Stomach smooth muscle (tissue), 2 donors: ENCODE measurements at regions not wholly inside any gene's neighbourhood (a gene's known extent, or its start where the extent isn't known, plus 50 kb on each side); places are given as distances from the start of the nearest gene placed in this dataset.
A peak's percentile ranks its signal among the peaks of the same experiment; 100 is the strongest.

Source experiments
- H3K27ac ChIP-seq: one replicate; pipeline ENCODE4 v1.7.0; 2013; ENCODE audit warnings: mild to moderate bottlenecking, low read length, inconsistent platforms
- H3K27me3 ChIP-seq, 2 donors: one replicate each; pipeline ENCODE4 v1.7.0; 2013; ENCODE audit warnings: low read length in 2 of 2; ENCODE audit not compliant: insufficient read depth in 2 of 2, control insufficient read depth in 1 of 2
- H3K36me3 ChIP-seq, 2 donors: one replicate each; pipeline ENCODE4 v1.7.0; 2013; ENCODE audit warnings: low read length in 2 of 2; ENCODE audit not compliant: control insufficient read depth in 2 of 2, insufficient read depth in 2 of 2
- H3K4me1 ChIP-seq: one replicate; pipeline ENCODE4 v1.7.0; 2013; ENCODE audit warnings: low read length; ENCODE audit not compliant: control insufficient read depth, insufficient read depth
- H3K4me3 ChIP-seq, 2 donors: one replicate each; pipeline ENCODE4 v1.7.0; 2013; ENCODE audit warnings: low read length in 2 of 2
- H3K9ac ChIP-seq, 2 donors: one replicate each; pipeline ENCODE4 v1.7.0; 2013; ENCODE audit warnings: low read length in 2 of 2, mild to moderate bottlenecking in 1 of 2
- H3K9me3 ChIP-seq, 2 donors: one replicate each; pipeline ENCODE4 v1.7.0; 2013; ENCODE audit warnings: low read length in 2 of 2; ENCODE audit not compliant: control insufficient read depth in 2 of 2
- donor health status: healthy.
- donor health status: Pancreatic carcinoma.

GRCh38 chr6:17032590-17032987 lies 69.3 kb upstream of the STMND1 start:
- Histone ChIP-seq H3K4me3 (peak overlapping the region; percentile 27 to 63), H3K36me3 (no peaks in the 10 kb centered on the region), H3K27ac (peak overlapping the region; percentile 46), H3K27me3 (no peaks in the 10 kb centered on the region), H3K9ac (no peak overlapping the region), H3K4me1 (peaks cover 6% of the 10 kb centered on the region), H3K9me3 (no peaks in the 10 kb centered on the region)

GRCh38 chr6:17031961-17032360 lies 69.9 kb upstream of the STMND1 start:
- Histone ChIP-seq H3K9me3 (no peaks in the 10 kb centered on the region), H3K9ac (no peak overlapping the region), H3K27me3 (no peaks in the 10 kb centered on the region), H3K4me1 (peaks cover 6% of the 10 kb centered on the region), H3K36me3 (no peaks in the 10 kb centered on the region), H3K27ac (no peak overlapping the region), H3K4me3 (no peak overlapping the region)

- H3K27me3 ChIP-seq = no peaks in the 10 kb centered on the region
- no peak overlapping the region for H3K9ac ChIP-seq
- H3K9me3 ChIP-seq = no peaks in the 10 kb centered on the region
- no peak overlapping the region for H3K27ac ChIP-seq
- no peaks in the 10 kb centered on the region for H3K4me1 ChIP-seq
- no peak overlapping the region for H3K4me3 ChIP-seq
- no peaks in the 10 kb centered on the region for H3K36me3 ChIP-seq
Observed at GRCh38 chr6:17027441-17027840, 74.4 kb upstream of the STMND1 start.

- Histone ChIP-seq H3K9ac (no peak overlapping the region), H3K9me3 (no peaks in the 10 kb centered on the region), H3K27me3 (no peaks in the 10 kb centered on the region), H3K36me3 (no peaks in the 10 kb centered on the region), H3K27ac (no peak overlapping the region), H3K4me3 (no peak overlapping the region), H3K4me1 (no peaks in the 10 kb centered on the region)
Observed at GRCh38 chr6:17022604-17023003, 79.2 kb upstream of the STMND1 start.

GRCh38 chr6:17021539-17021889 lies 80.3 kb upstream of the STMND1 start:
- no peak overlapping the region for H3K4me3 ChIP-seq
- H3K27me3 ChIP-seq = no peaks in the 10 kb centered on the region
- no peaks in the 10 kb centered on the region for H3K9me3 ChIP-seq
- no peaks in the 10 kb centered on the region for H3K4me1 ChIP-seq
- H3K36me3 ChIP-seq = no peaks in the 10 kb centered on the region
- H3K9ac ChIP-seq = no peak overlapping the region
- H3K27ac ChIP-seq = no peak overlapping the region

GRCh38 chr6:17020889-17021538 lies 80.8 kb upstream of the STMND1 start:
- Histone ChIP-seq H3K9me3 (no peaks in the 10 kb centered on the region), H3K36me3 (no peaks in the 10 kb centered on the region), H3K4me1 (peaks cover 4% of the 10 kb centered on the region), H3K27ac (no peak overlapping the region), H3K4me3 (no peak overlapping the region), H3K27me3 (no peaks in the 10 kb centered on the region), H3K9ac (no peak overlapping the region)

GRCh38 chr6:17018425-17018824 lies 83.4 kb upstream of the STMND1 start:
- Histone ChIP-seq H3K4me1 (peaks cover 8% of the 10 kb centered on the region), H3K9me3 (no peaks in the 10 kb centered on the region), H3K36me3 (no peaks in the 10 kb centered on the region), H3K4me3 (no peak overlapping the region), H3K9ac (no peak overlapping the region), H3K27me3 (no peaks in the 10 kb centered on the region), H3K27ac (no peak overlapping the region)

- Histone ChIP-seq H3K4me1 (peaks cover 14% of the 10 kb centered on the region), H3K4me3 (no peak overlapping the region)
Observed at GRCh38 chr6:17017416-17017815, 84.4 kb upstream of the STMND1 start.

GRCh38 chr6:17015551-17016381 lies 86.1 kb upstream of the STMND1 start:
- peaks cover 0 to 2% of the 10 kb centered on the region in 2 donors for H3K27me3 ChIP-seq
- H3K9ac ChIP-seq = no peak overlapping the region
- no peak overlapping the region for H3K27ac ChIP-seq
- H3K9me3 ChIP-seq = no peaks in the 10 kb centered on the region
- no peaks in the 10 kb centered on the region for H3K36me3 ChIP-seq
- H3K4me3 ChIP-seq = peak overlapping the region; percentile 47 to 74
- H3K4me1 ChIP-seq = peaks cover 14% of the 10 kb centered on the region

More at GRCh38 chr6:17017416-17017815, 84.4 kb upstream of the STMND1 start:
- H3K27me3 ChIP-seq = no peaks in the 10 kb centered on the region
- H3K27ac ChIP-seq = no peak overlapping the region
- H3K36me3 ChIP-seq = no peaks in the 10 kb centered on the region
- no peaks in the 10 kb centered on the region for H3K9me3 ChIP-seq
- H3K9ac ChIP-seq = no peak overlapping the region

- peaks cover 0 to 2% of the 10 kb centered on the region in 2 donors for H3K27me3 ChIP-seq
- H3K27ac ChIP-seq = no peak overlapping the region
- no peaks in the 10 kb centered on the region for H3K36me3 ChIP-seq
- no peak overlapping the region for H3K9ac ChIP-seq
- no peak overlapping the region for H3K4me3 ChIP-seq
- H3K9me3 ChIP-seq = no peaks in the 10 kb centered on the region
- peaks cover 14% of the 10 kb centered on the region for H3K4me1 ChIP-seq
Observed at GRCh38 chr6:17015144-17015543, 86.7 kb upstream of the STMND1 start.

- Histone ChIP-seq H3K27ac (no peak overlapping the region), H3K4me1 (peaks cover 14% of the 10 kb centered on the region), H3K27me3 (peaks cover 0 to 2% of the 10 kb centered on the region in 2 donors), H3K4me3 (no peak overlapping the region), H3K9me3 (no peaks in the 10 kb centered on the region), H3K36me3 (no peaks in the 10 kb centered on the region), H3K9ac (no peak overlapping the region)
Observed at GRCh38 chr6:17013701-17014100, 88.1 kb upstream of the STMND1 start.
